GM19025 (cell line): ENCODE measurements at regions not wholly inside any gene's neighbourhood (a gene's known extent, or its start where the extent isn't known, plus 50 kb on each side); places are given as distances from the start of the nearest gene placed in this dataset.
"Not testable (repeated sequence)": the region's sequence is repeated elsewhere in the genome, so short reads cannot be mapped to it uniquely, and the experiment has no call there.

Experiments
- ATAC-seq: cut with Tn5 transposase; IDR thresholded peaks from one replicate; pipeline ENCODE4 v1.9.1; 2021; ENCODE audit warnings: mild to moderate bottlenecking, low read depth, moderate library complexity; ENCODE audit not compliant: unreplicated experiment

GRCh38 chr5:130520211-130520610 is 615.9 kb downstream of the CHSY3 start:
- ATAC-seq = no peak

- no peak for ATAC-seq
Observed at GRCh38 chr5:130514984-130515690, 610.9 kb downstream of the CHSY3 start.

- ATAC-seq = no peak
Observed at GRCh38 chr5:130502702-130503101, 598.4 kb downstream of the CHSY3 start.

GRCh38 chr5:130501151-130501865 is 597.0 kb downstream of the CHSY3 start:
- ATAC-seq = no peak

DNA sequence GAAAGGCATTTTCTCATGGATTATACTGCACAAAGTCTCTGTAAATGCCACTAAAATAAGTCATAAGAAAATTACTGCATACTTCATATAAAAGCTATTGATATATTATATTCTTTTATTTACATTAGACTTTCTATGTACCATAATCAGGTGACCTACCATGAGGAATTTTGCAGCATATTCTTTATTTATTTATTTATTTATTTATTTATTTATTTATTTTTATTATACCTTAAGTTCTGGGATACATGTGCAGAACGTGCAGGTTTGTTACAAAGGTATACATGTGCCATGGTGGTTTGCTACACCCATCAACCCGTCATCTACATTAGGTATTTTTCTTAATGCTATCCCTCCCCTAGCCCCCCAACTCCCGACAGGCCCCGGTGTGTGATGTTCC is 596.2 kb downstream of the CHSY3 start:
- ATAC-seq = not testable (repeated sequence)

GRCh38 chr5:130496215-130496614 is 592.0 kb downstream of the CHSY3 start:
- no peak for ATAC-seq

DNA sequence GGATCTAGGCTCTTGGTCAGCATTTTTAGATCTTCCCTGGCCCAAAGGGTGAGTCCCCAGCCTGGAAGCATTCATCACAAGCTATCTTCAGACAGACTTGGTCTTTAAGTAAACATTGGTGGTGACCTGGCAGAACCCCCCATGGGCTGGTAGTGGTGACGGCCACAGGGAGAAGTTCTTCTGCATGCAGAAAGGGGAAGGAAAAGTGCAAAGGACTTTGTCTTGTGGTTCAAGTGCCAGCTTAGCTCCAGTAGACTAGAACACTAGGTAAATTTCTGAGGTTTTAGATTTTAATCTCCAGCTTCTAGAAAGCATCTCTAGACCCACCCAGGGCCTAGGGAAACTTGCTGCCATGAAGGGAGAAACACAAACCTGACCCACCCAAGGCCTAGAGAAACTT is 584.0 kb downstream of the CHSY3 start:
- no peak for ATAC-seq

DNA sequence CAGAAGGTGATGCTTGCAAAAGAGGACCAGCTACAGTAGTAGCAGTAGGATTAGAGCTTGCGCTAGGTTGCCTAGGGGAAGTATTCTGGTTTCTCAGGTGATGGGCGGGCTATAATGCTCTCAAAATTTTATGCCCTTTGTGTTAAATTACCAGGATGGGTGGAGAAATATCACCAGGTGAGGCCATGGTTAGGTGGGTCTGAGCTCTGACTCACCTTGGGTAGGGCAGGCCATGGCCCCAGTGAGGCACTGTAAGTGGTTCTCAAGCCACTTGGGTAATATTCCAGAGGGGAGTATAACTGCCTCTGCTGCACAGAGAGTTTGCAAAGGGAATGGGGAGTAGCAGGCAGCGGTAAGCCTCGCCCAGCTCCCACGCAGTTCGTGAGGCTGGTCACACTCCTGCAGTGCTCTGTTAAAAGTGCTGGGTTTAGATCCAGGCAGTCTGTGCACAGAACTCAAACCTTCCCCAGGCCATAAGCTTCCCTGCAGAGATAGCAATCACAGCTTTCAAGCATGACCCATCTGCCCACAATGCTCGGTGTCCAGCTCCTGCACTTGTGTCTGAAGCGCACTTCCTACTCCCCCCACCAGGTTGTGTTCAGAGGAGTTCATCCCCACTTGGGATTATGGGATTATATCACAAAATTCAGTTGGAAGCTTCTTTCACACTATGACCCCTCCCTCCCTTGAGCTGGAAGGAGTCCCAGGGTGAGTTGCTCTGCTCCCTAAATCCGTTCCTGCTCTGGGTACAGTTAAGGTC is 575.0 kb downstream of the CHSY3 start:
- ATAC-seq = no peak

GRCh38 chr5:130476325-130476724 is 572.1 kb downstream of the CHSY3 start:
- no peak for ATAC-seq

DNA sequence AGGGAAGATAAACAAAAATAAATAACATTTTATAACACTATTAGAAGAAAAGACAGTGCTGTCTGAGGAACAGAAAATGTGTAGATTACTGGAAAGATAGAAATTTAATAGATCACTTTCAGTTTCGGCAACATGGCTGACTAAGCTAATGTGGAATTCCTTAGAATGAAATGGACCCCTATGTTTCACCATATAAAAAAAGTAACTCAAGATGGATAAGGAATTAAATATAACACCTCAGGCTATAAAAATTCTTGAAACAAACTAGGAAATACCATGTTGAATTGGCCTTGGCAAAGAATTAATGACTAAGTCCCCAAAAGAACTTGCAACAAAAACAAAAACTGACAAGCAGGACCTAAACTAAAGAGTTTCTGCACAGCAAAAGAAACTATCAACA is 558.3 kb downstream of the CHSY3 start:
- no peak for ATAC-seq

DNA sequence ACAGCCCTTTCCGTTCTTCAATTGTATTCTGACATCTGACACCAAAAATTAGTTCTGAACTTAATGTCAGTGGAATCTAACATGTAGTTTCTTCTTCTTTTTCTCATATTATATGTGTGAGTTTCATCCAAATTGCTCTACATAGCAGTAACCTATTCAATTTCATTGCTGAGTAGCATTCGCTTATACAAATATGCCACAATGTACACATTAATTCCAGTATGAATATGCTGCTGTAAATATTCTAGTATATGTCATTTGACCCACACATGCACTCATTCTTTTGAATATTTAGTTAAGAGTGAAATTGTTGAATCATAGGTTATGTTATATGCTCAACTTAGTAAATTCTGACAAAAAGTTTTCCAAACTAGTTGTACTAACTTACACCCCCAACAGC is 550.9 kb downstream of the CHSY3 start:
- ATAC-seq = no peak

GRCh38 chr5:130452744-130453143 is 548.5 kb downstream of the CHSY3 start:
- no peak for ATAC-seq

- no peak for ATAC-seq
Observed at GRCh38 chr5:130436430-130436829, 532.2 kb downstream of the CHSY3 start.

DNA sequence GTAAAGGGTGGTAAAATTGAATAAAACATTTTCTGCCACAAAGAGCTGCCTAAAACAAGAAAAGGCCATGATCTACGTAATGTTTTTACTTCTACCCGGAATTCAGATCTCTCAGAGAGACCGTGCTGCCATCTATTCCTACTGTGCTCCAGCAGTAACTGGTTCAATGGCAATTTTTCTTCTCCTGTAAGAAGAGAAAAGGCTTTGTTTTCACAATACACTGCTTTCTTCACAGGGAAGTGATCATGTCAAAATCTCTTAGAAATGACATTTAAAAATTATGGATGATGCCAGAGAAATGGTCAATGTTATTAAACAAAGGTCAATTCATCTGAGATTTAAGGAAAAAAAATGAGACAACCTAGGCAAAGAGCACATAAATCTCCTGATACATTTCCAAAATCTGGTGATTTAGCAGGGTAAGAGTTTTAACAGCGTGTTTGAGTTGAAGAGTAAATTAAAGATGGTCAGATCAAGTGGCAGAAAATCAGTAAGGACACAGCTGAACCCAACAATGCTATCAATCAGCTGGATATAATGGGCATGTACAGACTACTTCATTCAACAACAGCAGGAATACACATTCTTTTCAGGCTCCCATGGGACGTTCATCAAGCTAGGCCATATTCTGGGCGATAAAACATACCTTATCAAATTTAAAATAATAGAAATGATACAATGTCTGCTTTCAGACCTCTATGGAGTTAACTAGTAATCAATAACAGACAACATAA is 523.1 kb downstream of the CHSY3 start:
- ATAC-seq = no peak

- ATAC-seq = no peak
Observed at GRCh38 chr5:130425424-130425823, 521.2 kb downstream of the CHSY3 start.

GRCh38 chr5:130424341-130424740 is 520.1 kb downstream of the CHSY3 start:
- ATAC-seq = no peak

DNA sequence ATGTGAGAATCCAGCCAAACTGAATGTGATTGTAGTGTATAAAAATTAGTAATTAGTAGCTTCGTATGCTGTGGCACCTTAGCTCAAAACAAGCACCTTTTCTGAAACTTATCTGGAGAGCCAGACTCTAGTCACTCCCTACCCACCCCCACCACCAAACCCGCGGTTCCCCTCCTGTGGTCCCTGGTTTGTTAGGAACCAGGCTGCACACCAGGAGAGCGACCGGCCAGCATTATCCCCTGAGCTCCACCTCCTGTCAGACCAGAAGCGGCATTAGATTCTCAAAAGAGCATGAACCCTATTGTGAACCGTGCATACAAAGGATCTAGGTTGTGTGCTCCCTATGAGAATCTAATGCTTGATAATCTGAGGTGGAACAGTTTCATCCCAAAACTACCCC is 498.6 kb downstream of the CHSY3 start:
- ATAC-seq = no peak

DNA sequence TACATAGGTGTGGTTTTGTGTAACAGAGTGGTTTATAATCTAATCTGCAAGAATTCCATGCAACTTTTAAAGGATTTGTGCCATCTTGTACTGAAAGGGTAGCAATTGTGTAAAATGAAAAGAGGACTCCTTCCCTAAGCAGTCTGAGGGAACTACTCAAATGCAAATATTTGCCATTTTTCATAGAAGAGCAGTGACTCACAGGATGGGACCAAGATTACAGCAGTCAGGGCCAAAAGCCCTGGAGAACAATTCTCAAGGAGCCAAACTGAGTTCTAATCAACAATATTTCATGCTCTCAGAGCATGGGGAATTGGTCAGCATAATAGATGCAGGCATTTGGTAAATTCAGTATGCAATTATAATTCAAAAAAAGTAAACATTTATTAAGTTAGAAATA is 495.8 kb downstream of the CHSY3 start:
- no peak for ATAC-seq

DNA sequence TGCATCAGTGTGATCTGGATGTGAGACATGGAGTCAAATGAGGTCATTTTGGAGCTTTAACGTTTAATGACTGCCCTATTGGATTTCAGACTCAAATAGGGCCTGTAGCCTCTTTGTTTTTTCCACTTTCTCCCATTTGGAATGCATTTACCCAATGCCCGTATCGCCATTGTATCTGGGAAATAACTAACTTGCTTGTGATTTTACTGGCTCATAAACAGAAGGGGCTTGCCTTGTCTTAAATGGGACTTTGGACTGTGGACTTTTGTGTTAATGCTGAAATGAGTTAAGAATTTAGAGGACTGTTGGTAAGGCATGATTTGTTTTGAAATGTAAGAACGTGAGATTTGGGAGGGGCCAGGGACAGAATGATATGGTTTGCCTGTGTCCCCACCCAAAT is 494.6 kb downstream of the CHSY3 start:
- ATAC-seq = no peak

GRCh38 chr5:130397727-130398126 is 493.5 kb downstream of the CHSY3 start:
- ATAC-seq = not testable (repeated sequence)

GRCh38 chr5:130397132-130397531 is 492.9 kb downstream of the CHSY3 start:
- ATAC-seq = no peak
